Glomerular endothelial cell (primary cell): ENCODE measurements at regions not wholly inside any gene's neighbourhood (a gene's known extent, or its start where the extent isn't known, plus 50 kb on each side); places are given as distances from the start of the nearest gene placed in this dataset.
"Not testable (repeated sequence)": the region's sequence is repeated elsewhere in the genome, so short reads cannot be mapped to it uniquely, and the experiment has no call there.

ENCODE experiments used
- DNase-seq: peaks from one replicate; pipeline ENCODE4 v3.0.0-alpha.2; 2011; ENCODE audit warnings: low read depth, low spot score; ENCODE audit errors: extremely low read depth

DNA sequence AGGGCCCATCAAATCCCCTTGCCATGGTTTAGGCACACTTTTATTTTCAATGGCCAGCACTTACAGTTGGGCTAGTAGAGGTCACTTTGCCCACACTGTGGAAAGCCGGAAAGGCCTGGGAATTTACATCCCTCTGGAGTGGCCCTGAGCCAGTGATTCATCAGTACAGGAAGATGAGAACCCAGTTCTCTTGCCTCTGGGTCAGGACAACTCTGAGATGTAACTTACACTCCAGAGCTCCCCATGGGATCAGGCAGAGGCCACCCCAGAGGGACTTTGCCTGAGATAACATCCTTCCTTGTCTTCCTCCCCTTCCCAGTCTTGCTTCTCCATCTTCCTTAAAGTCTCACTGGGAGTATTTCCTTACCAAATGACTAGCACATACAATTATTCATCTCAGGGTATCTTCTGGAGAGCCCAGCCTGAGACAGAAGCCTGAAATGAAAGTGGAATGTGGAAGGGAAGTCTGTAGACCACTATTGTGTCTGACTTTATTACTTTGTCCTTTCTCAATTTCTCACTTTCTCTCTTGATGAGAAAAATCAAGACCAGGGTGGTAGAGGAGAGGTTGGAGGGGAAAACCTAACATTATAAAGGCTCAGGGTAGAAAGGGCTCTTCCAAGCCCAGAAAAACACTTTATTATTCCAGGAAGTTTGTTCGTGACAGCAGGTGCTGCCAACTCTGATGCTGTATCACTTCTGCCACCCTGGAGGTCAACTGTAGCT, 220.8 kb downstream of the ZNF621 start:
- no peak for DNase-seq

DNA sequence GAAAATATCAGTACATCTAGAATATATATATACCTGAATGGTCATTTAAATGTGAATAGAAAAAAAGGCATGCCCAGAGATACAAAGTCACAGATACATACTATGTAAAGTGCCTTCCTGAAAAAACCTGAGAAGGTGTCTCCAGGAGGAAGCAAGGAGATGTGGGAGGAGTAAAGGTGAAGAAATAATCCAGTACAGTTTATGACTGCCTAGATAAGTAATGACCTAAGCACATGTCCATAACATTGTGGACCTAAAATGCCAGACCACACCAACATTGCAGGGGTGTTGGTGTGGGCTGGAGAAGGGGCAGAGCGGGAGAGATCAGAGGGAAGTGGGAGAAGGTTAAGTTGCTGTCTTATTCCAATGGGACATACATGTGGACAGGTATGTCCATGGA, 226.9 kb downstream of the ZNF621 start:
- no peak for DNase-seq

- no peak for DNase-seq
Measured at GRCh38 chr3:40752492-40752891, 227.7 kb downstream of the ZNF621 start.

DNA sequence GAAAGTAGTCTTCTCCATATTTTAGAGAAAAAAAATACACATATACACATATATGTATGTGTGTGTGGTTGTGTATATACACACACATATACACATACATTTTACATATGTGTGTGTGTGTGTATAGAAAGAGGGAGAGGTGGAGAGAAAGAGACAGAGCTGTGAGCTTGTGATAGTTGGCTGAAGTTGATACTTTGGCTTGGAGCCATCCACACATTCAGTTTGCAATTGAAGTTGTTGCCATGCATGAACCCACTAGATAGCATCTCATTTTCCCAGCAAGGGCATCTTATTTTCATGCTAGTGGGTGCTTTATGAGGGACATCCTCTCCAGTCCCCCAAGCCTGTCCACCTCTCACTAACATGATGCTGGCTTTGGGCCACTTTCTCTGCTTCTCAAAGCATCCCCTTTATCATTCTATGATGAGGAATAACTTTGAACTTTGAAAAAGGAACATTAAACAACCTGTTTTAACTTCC, 228.6 kb downstream of the ZNF621 start:
- no peak for DNase-seq

GRCh38 chr3:40753951-40754350, 229.2 kb downstream of the ZNF621 start:
- DNase-seq, result no peak

DNA sequence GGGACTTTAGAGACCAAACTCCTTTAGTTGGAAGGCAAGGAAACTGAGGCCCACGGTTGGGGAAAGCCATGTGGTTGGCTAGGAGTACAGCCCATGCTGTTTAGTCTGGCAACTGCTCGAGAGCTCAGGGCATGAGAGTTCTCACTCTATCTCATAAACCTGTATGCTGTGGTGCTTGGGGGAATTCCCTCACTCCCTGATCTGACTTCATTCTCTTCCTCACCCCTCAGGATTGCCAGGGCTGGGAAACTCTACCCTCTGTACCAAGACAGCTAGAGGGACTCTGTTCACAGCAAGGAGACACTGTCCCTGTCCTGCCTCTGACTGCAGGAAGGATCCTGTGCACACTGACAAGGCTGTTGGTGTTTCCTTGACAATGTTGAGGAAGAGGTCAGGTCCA, 230.2 kb downstream of the ZNF621 start:
- DNase-seq, result no peak

DNA sequence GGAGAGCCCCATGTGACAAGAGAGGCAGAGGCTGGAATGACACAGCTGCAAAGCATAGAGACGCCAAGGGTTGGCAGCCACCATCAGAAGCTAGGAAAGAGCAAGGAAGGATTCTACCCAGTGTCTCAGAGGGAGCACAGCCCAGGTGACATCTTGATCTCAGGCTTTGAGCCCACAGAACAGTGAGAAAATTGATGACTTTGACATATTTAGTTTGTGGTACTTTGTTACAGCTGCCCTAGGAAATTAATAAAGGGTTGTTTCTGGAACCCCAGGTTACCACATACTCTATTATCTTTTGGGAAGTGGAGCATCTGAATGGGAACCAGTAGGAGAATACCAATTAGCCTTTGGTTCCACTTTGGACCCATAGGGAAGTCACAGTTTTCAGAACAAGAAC, 231.7 kb downstream of the ZNF621 start:
- DNase-seq, result no peak

GRCh38 chr3:40762771-40763170, 238.0 kb downstream of the ZNF621 start:
- DNase-seq, result not testable (repeated sequence)

DNA sequence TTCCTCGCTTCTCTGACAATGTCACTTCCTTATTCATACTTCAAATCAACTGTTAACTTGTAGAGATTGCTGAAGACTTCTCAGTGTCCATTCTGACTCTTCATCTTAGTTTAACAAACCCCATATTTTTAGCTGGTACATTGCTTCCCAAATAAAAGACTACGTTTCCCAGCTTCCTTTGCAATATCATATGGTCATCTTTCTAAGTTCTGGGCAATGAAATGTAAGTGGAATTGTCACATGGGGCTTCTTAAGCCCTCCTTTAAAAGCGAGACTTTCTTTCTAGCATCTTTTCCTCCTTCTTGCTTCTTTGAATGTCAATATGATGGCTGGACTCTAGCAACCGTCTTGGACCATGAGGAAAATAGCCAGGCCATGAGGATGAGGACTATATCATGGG, 239.0 kb downstream of the ZNF621 start:
- no peak for DNase-seq

DNA sequence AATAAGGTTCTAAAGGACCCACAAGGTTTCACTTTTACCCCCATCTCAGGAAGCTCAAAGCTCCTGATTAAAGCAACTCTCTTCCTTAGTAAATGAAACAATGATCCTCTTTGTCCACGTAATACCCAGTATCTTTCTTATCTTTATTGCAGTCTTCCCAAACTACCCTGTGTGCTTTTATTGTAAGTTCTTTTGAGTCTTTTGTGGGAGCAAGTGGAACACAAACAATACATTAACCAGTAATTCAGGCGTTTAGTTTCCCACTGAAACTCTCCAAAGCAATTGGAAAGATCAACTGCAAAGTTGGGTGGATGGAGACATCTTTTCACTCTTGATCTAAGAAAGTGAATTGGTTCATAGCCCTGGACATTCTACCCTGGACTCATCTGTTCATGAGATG, 240.0 kb downstream of the ZNF621 start:
- no peak for DNase-seq

DNA sequence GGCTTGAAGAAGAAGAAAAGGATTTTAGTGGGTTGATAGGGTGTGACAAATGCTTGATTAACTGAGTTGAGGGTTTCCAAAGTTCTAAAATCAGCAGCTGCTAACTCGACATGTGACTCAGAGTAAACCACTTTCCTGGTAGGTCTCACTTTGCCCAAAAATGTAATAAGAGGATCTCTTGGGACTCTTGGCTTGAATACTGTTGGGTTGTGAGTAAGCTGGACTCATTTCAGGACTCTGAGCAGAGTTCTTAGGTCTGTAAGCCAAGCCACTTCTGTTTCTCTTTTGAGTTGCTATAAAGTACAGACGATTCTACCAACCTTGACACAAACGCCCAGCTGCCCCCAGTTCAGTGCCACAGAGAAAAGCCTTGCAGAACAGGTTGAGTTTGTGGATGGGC, 241.1 kb downstream of the ZNF621 start:
- no peak for DNase-seq

DNA sequence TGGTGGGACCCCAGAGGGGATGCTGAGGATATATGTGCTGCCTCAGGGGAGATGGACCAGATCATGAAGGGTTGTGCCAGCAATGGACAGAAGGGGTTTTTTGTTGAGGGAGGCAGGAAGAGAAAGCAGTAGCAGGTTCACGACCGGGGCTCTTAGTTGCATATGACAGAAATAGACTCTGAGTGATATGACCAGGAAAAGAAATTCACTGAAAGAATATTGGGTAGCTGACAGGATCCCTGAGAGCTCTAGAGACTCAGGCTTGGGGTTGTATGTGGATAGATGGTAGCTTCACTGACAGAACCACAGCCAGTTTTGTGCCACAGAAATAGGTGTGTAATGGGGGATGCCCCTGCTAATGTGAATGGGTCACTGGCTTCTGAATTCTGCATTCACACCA, 241.6 kb downstream of the ZNF621 start:
- DNase-seq, result no peak

DNA sequence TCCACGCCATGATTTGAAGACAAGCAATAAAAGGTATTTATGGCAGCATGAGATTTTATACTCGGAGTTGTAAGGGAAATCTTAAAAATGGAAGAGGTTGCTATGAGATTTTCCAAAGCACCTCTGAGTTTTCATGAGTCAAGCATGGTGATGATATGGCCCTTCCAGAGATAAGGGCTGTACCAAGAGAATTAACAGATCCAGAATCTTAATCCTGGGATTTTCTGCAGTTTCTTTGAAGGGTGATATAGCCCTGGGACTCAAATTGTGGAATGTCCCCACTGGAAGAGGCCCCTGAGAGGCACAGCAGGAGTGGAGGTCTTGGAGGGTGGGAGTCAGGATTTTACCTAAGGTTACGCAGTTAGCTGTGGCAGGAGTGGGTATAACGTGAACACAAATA, 243.3 kb downstream of the ZNF621 start:
- no peak for DNase-seq

- no peak for DNase-seq
Measured at GRCh38 chr3:40768536-40768935, 243.8 kb downstream of the ZNF621 start.

GRCh38 chr3:40770061-40770460, 245.3 kb downstream of the ZNF621 start:
- no peak for DNase-seq

DNA sequence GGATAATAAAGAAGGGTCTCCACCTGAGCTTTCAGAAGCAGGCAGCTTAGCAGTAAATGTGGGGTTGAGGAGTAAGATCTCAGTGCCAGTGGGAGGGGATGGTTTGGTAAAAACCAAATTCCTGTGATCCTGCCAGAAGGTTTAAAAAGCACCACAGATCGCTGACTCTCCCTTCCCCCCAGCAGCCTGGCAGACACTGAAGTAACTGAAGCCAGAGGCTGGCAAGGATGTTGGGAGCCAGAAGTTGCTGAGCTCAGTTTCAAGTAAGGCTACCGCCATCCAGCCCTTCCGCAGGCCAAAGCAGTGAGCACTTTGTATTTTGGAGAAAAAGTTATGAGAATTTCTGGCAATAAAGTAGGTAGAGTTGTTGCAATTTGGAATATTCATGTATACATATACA, 246.4 kb downstream of the ZNF621 start:
- DNase-seq, result no peak

DNA sequence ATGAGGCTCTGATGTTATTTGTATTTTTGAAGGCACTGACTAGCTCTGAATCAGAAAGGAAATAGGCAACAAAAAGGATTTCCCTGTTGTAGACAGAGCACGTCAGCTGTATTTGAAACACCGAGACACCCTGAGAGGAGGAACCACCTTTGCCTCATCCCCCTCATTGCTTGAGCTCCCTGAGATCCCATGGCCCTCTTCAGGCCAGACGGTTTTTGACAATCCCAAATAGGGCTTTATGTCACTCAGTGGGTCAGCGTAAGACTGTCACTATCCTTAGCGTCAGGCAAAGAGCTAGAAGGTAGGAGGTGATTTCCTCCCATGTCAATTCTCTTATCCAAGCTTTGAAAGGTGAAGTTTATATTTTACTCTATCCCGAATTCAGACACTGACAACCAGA, 254.3 kb downstream of the ZNF621 start:
- DNase-seq, result no peak

DNA sequence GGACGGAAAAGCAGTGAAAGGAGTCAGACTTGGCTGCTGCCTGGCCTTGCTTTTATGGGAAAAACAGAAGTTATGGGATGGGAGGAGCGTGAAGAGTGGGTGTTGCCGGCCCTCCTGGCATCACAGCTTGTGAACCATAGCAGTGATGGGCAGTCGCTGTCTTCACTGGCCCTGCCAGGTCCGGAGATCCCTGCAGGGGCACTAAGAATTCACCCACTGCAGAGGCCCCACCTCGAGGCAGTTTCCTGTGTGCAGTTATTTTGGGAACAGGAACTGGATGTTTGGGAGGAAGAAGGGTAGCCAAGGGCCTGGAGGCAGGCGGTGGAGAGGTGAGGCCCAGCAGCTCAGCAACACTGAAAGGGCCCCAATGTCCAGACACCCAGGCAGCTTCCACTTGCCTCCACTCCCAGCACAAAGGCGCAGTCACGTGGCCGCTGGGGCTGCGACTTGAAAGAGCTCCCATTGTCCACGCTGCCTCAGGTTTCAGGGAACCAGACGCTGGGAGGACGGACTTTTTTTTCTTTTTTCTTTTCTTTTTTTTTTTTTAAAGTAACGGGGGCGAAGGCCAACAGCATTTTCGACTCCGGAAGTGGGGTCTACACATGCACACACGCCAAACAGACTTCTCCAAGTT, 255.6 kb downstream of the ZNF621 start:
- no peak for DNase-seq

GRCh38 chr3:40780925-40781406, 256.2 kb downstream of the ZNF621 start:
- DNase-seq, result no peak

DNA sequence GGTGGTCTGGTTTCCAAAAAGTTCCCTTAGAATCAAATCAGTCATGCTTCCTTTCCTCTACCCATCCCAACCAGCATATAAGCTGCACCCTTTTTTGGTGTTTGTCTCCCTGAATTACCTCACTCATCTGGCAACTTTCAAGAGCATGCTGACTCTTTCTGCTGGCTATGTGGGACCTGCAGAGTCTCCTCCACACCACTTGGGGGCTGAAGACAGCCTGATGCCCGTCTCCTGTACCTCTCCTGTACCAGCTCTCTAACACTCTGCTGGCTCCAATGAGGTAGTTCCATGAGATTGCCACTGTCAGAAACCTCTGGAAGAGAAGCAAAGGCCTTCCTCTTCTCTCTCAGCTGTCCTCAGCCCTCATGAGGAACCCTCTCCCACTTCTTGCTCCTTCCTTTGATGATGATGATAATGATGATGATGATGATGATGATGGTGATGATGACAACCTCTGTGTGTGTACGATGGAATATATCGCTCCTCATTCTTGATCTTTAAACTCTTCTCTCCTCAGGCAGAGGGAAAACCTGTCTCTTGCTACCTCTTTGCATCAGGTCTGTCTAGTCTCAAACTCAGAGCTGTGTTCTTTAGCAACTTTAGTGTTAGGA, 257.5 kb downstream of the ZNF621 start:
- DNase-seq, result no peak

- DNase-seq, result no peak
Measured at GRCh38 chr3:40790746-40791145, 266.0 kb downstream of the ZNF621 start.

DNA sequence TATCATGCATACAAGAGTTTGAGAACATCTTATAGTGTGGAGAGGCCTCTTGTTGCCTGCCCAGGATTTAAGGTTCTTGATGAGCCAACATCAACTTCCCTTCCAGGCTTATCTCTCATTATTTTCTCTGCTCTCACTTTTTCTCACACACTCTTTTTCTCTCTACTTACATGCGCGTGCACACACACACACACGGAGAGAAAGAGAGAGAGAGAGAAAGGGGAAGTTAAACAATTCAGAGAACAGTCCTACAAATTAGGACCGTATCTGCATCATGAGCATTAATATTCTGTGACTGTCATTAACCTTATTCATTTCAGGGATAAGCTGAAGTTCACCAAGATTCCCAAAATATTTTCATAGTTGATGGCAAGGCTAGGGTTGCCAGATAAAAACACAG, 269.0 kb downstream of the ZNF621 start:
- no peak for DNase-seq
